ENCODE measurements at regions not wholly inside any gene's neighbourhood (a gene's known extent, or its start where the extent isn't known, plus 50 kb on each side); places are given as distances from the start of the nearest gene placed in this dataset.
"Not testable (repeated sequence)": the region's sequence is repeated elsewhere in the genome, so short reads cannot be mapped to it uniquely, and the experiment has no call there.

DNA sequence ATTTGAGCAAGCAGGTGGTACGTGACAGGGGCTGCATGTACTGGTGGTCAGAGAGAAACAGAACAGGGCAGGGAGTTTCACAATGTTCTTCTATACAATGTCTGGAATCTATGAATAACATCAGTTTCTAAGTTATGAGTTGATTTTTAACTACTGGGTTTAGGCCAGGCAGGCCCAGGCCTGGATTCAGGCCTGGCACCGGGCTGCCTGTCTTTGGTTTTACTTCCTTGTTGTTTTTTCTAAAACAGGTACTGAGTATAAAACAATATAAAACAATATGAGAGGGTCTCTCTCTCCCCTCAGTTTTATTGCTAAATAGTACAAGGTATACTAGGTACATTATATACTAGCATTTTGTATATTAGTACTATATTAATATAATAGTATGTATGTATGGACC, 742.7 kb upstream of the FAT3 start:
- intact Hi-C loops (cut with micrococcal nuclease); BruUV-seq (replicated peaks); H3K9ac ChIP-seq (ENCODE audit: low read length); CTCF ChIA-PET; H3K9me2 ChIP-seq (replicated peaks; ENCODE audit: low read length); H3K79me2 ChIP-seq (ENCODE audit: low read length); H3K27ac ChIP-seq (ENCODE audit: low read length); H3K4me3 ChIP-seq (ENCODE audit: low read length); H3F3A ChIP-seq (ENCODE audit: low read length, unreplicated experiment); H4K20me1 ChIP-seq (ENCODE audit: low read length); POLR2A ChIA-PET (ENCODE audit: unreplicated experiment); ATAC-seq; H2AFZ ChIP-seq (ENCODE audit: low read length); DNase-seq; H3K4me1 ChIP-seq (ENCODE audit: insufficient read depth, low read length); H3K27me3 ChIP-seq (ENCODE audit: low read length); H3K4me2 ChIP-seq (ENCODE audit: low read length); H3K36me3 ChIP-seq (ENCODE audit: low read depth, low read length): not testable (repeated sequence)
- peaks cover 23% of the 10 kb centered on the region; the same call in 1 of the 2 replicates for H3K9me3 ChIP-seq (ENCODE audit: low read length)

DNA sequence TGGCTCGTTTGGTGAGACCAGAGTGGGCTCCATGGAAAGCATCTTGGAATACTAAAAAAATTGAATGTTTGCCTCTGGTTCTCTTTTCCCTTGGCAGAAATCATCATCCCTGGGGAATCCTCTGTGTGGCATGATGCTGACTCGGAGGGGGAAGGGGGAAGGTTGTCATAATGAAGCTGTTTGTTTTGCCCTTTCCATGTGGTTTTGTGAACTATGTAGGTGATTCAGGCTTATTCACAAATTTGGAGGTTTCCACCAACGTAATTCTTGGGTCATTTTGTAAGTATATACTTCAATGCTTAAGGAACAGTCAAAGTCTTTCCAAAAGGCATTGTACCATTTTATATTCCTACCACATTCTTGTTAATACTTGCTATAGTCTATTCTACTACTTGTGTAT, 754.0 kb upstream of the FAT3 start:
- peak overlapping the region; percentile 28; the same call in 1 of the 2 replicates for H3K9ac ChIP-seq (ENCODE audit: low read length)
- peak overlapping the region; percentile 21 for H3K4me2 ChIP-seq (ENCODE audit: low read length)
- ChIA-PET POLR2A (ENCODE audit: unreplicated experiment) (no interaction called here), CTCF (no interaction called here)
- no peak overlapping the region for H3K4me3 ChIP-seq (ENCODE audit: low read length)
- TF ChIP-seq EZH2phosphoT487 (IDR thresholded peaks at IDR 0.05; ENCODE audit: borderline replicate concordance, low read length) (no peak), EZH2 (IDR thresholded peaks at IDR 0.05; ENCODE audit: low read length, unreplicated experiment) (no peak)
- TF ChIP-seq, protein P1, sequence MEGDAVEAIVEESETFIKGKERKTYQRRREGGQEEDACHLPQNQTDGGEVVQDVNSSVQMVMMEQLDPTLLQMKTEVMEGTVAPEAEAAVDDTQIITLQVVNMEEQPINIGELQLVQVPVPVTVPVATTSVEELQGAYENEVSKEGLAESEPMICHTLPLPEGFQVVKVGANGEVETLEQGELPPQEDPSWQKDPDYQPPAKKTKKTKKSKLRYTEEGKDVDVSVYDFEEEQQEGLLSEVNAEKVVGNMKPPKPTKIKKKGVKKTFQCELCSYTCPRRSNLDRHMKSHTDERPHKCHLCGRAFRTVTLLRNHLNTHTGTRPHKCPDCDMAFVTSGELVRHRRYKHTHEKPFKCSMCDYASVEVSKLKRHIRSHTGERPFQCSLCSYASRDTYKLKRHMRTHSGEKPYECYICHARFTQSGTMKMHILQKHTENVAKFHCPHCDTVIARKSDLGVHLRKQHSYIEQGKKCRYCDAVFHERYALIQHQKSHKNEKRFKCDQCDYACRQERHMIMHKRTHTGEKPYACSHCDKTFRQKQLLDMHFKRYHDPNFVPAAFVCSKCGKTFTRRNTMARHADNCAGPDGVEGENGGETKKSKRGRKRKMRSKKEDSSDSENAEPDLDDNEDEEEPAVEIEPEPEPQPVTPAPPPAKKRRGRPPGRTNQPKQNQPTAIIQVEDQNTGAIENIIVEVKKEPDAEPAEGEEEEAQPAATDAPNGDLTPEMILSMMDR (conservative IDR thresholded peaks at IDR 0.05; ENCODE audit: low read depth, low read length) = no peak
- no peaks in the 10 kb centered on the region for H3K9me2 ChIP-seq (replicated peaks; ENCODE audit: low read length)
- BruUV-seq (replicated peaks) = no TSS peak
- no peak for ATAC-seq
- no peaks in the 10 kb centered on the region for H3K27me3 ChIP-seq (ENCODE audit: low read length)
- peaks cover 17% of the 10 kb centered on the region for H3K4me1 ChIP-seq (ENCODE audit: insufficient read depth, low read length)
- H3K36me3 ChIP-seq (ENCODE audit: low read depth, low read length) = no peaks in the 10 kb centered on the region
- intact Hi-C loops (cut with micrococcal nuclease) = no loop called here
- peak; percentile 83 for DNase-seq
- 0 out of 2 replicates have a peak overlapping the region, but pooled peaks have one; percentile 15 for H2AFZ ChIP-seq (ENCODE audit: low read length)
- H3K79me2 ChIP-seq (ENCODE audit: low read length) = no peaks in the 10 kb centered on the region
- no peaks in the 10 kb centered on the region for H3F3A ChIP-seq (ENCODE audit: low read length, unreplicated experiment)
- peak overlapping the region; percentile 72 for H3K27ac ChIP-seq (ENCODE audit: low read length)
- no peaks in the 10 kb centered on the region for H3K9me3 ChIP-seq (ENCODE audit: low read length)
- H4K20me1 ChIP-seq (ENCODE audit: low read length) = no peaks in the 10 kb centered on the region

DNA sequence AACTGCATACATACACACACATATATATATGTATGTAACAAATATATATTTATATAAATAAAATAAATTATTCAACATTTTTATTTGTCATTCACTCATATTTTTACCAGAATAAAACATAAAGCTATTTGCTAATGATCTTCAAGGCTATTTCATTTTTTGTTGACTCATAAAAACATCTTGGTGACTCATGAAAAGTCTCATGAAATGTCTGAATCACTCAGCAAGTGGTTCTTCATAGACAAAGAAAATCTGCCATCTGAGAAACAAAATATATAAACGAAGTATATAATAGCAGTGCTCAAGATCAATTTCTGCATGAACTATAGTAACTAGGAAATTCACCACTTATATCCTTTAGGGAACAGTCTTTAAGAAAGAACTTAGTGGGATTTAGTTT, 764.8 kb upstream of the FAT3 start:
- Histone ChIP-seq H3K36me3 (ENCODE audit: low read depth, low read length) (no peaks in the 10 kb centered on the region), H3K4me2 (ENCODE audit: low read length) (no peak overlapping the region), H3K9ac (ENCODE audit: low read length) (no peak overlapping the region), H3K9me2 (replicated peaks; ENCODE audit: low read length) (no peaks in the 10 kb centered on the region), H3F3A (ENCODE audit: low read length, unreplicated experiment) (no peaks in the 10 kb centered on the region), H3K4me3 (ENCODE audit: low read length) (no peak overlapping the region), H3K4me1 (ENCODE audit: insufficient read depth, low read length) (no peaks in the 10 kb centered on the region), H3K27me3 (ENCODE audit: low read length) (no peaks in the 10 kb centered on the region), H3K9me3 (ENCODE audit: low read length) (no peaks in the 10 kb centered on the region), H4K20me1 (ENCODE audit: low read length) (no peaks in the 10 kb centered on the region), H2AFZ (ENCODE audit: low read length) (no peak overlapping the region), H3K79me2 (ENCODE audit: low read length) (no peaks in the 10 kb centered on the region), H3K27ac (ENCODE audit: low read length) (no peak overlapping the region)
- ChIA-PET CTCF (no interaction called here), POLR2A (ENCODE audit: unreplicated experiment) (no interaction called here)
- TF ChIP-seq EZH2phosphoT487 (IDR thresholded peaks at IDR 0.05; ENCODE audit: borderline replicate concordance, low read length) = no peak
- TF ChIP-seq EZH2 (IDR thresholded peaks at IDR 0.05; ENCODE audit: low read length, unreplicated experiment) = no peak
- TF ChIP-seq, protein P1 (conservative IDR thresholded peaks at IDR 0.05; ENCODE audit: low read depth, low read length) = no peak
- ATAC-seq (no peak), DNase-seq (peak; percentile 57)
- no TSS peak for BruUV-seq (replicated peaks)
- intact Hi-C loops (cut with micrococcal nuclease) = no loop called here
